ENCODE measurements at regions not wholly inside any gene's neighbourhood (a gene's known extent, or its start where the extent isn't known, plus 50 kb on each side); places are given as distances from the start of the nearest gene placed in this dataset.

DNA sequence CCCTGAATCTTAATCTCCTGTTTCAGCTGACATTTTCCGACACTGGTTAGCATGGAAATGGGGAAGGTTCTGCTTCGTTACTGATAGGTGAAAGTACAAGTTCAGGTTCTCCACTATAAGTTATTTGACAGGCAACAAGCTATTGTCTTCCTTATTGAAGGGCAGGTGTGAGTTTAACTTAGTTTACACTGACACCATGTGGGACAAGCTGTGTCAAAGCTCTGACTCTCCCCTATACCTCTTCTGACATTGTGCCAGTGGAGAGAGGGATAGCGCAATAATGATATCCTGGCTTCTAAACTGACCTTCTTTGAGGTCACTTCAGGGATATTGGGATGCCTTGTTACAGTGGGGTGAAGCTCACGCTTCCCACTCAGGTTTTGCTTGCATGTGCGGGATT is 587.0 kb upstream of the SLITRK5 start:
- TF ChIP-seq POLR2AphosphoS5 (IDR thresholded peaks at IDR 0.05; ENCODE audit: low read depth, low read length) (no peak), POLR2A (IDR thresholded peaks at IDR 0.05; ENCODE audit: low read depth, low read length) (no peak)
